ENCODE measurements at regions not wholly inside any gene's neighbourhood (a gene's known extent, or its start where the extent isn't known, plus 50 kb on each side); places are given as distances from the start of the nearest gene placed in this dataset.

DNA sequence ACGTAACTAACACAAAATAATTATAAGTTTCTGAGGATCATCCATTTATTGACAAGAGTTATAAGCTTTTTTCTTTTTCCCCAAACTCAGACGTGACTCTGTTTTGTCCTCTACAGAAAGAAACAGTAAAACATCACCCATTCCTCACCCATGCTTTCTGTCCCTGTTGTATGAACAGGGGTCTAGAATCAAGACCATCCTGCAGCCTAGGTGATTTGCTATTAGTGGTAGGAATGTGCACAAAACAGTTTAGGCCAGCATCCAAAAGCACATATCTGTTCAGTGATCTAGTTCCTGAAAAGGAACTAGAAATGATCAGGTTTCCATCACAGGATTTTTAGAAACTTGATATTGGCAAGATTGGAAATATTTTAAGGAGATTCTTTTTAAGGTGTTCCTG lies 527.6 kb downstream of the SOX2 start:
- TF ChIP-seq MXI1 (IDR thresholded peaks at IDR 0.05; ENCODE audit: borderline replicate concordance, low read depth, low read length) (no peak), POLR2A (IDR thresholded peaks at IDR 0.05; ENCODE audit: low read depth, low read length) (no peak), RAD21 (IDR thresholded peaks at IDR 0.05; ENCODE audit: low read length) (no peak)
- TF ChIP-seq, protein P1, sequence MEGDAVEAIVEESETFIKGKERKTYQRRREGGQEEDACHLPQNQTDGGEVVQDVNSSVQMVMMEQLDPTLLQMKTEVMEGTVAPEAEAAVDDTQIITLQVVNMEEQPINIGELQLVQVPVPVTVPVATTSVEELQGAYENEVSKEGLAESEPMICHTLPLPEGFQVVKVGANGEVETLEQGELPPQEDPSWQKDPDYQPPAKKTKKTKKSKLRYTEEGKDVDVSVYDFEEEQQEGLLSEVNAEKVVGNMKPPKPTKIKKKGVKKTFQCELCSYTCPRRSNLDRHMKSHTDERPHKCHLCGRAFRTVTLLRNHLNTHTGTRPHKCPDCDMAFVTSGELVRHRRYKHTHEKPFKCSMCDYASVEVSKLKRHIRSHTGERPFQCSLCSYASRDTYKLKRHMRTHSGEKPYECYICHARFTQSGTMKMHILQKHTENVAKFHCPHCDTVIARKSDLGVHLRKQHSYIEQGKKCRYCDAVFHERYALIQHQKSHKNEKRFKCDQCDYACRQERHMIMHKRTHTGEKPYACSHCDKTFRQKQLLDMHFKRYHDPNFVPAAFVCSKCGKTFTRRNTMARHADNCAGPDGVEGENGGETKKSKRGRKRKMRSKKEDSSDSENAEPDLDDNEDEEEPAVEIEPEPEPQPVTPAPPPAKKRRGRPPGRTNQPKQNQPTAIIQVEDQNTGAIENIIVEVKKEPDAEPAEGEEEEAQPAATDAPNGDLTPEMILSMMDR (conservative IDR thresholded peaks at IDR 0.05; ENCODE audit: low read depth, low read length), result no peak
- TF ChIP-seq, protein P2, sequence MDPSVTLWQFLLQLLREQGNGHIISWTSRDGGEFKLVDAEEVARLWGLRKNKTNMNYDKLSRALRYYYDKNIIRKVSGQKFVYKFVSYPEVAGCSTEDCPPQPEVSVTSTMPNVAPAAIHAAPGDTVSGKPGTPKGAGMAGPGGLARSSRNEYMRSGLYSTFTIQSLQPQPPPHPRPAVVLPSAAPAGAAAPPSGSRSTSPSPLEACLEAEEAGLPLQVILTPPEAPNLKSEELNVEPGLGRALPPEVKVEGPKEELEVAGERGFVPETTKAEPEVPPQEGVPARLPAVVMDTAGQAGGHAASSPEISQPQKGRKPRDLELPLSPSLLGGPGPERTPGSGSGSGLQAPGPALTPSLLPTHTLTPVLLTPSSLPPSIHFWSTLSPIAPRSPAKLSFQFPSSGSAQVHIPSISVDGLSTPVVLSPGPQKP (IDR thresholded peaks at IDR 0.05; ENCODE audit: borderline replicate concordance, low read depth, low read length), result no peak
